ENCODE measurements at regions not wholly inside any gene's neighbourhood (a gene's known extent, or its start where the extent isn't known, plus 50 kb on each side); places are given as distances from the start of the nearest gene placed in this dataset.
"Not testable (repeated sequence)": the region's sequence is repeated elsewhere in the genome, so short reads cannot be mapped to it uniquely, and the experiment has no call there.

- no peak for DNase-seq
- ChIA-PET POLR2A (no interaction called here), CTCF (no interaction called here)
- Histone ChIP-seq H3K27me3 (replicated peaks; ENCODE audit: control insufficient read depth, insufficient read depth, low read length) (no peaks in the 10 kb centered on the region), H3K4me1 (no peaks in the 10 kb centered on the region; the same call in 1 of the 2 replicates), H3K36me3 (ENCODE audit: control insufficient read depth, insufficient read depth, low read length) (no peaks in the 10 kb centered on the region), H3K4me3 (ENCODE audit: low read depth, low read length) (no peak overlapping the region), H3K9me3 (no peaks in the 10 kb centered on the region)
- H3K9me3 Mint-ChIP-seq (ENCODE audit: unreplicated experiment), result no peaks in the 10 kb centered on the region
- H3K27ac Mint-ChIP-seq (ENCODE audit: unreplicated experiment), result no peak overlapping the region
- H3K4me1 Mint-ChIP-seq (ENCODE audit: low read depth, unreplicated experiment), result no peaks in the 10 kb centered on the region
- H3K36me3 Mint-ChIP-seq (ENCODE audit: insufficient read depth, unreplicated experiment), result no peaks in the 10 kb centered on the region
- TF ChIP-seq CTCF (IDR thresholded peaks at IDR 0.05; ENCODE audit: insufficient read depth in 1 of 2, low read depth in 1 of 2, low read length in 1 of 2, severe bottlenecking in 1 of 2, unreplicated experiment in 1 of 2), result no peak
- H3K27me3 Mint-ChIP-seq (ENCODE audit: insufficient read depth, unreplicated experiment), result peaks cover 2% of the 10 kb centered on the region
- no TSS peak for BruUV-seq (replicated peaks)
- intact Hi-C loops (cut with micrococcal nuclease; ENCODE audit: unreplicated experiment), result no loop called here
- H3K4me3 Mint-ChIP-seq (ENCODE audit: unreplicated experiment), result no peak overlapping the region
These were observed 548.4 kb upstream of the FSHR start for GRCh38 chr2:49702740-49703139.

- H3K4me1 ChIP-seq, result no peaks in the 10 kb centered on the region
- no peak for TF ChIP-seq CTCF (IDR thresholded peaks at IDR 0.05; ENCODE audit: insufficient read depth in 1 of 2, low read depth in 1 of 2, low read length in 1 of 2, severe bottlenecking in 1 of 2, unreplicated experiment in 1 of 2)
- no peaks in the 10 kb centered on the region for H3K4me1 Mint-ChIP-seq (ENCODE audit: low read depth, unreplicated experiment)
- no peak overlapping the region for H3K4me3 ChIP-seq (ENCODE audit: low read depth, low read length)
- no peaks in the 10 kb centered on the region for H3K27me3 Mint-ChIP-seq (ENCODE audit: insufficient read depth, unreplicated experiment)
- H3K27ac Mint-ChIP-seq (ENCODE audit: unreplicated experiment), result no peak overlapping the region
- intact Hi-C loops (cut with micrococcal nuclease; ENCODE audit: unreplicated experiment), result no loop called here
- no peak for DNase-seq
- no peaks in the 10 kb centered on the region for H3K27me3 ChIP-seq (replicated peaks; ENCODE audit: control insufficient read depth, insufficient read depth, low read length)
- ChIA-PET CTCF (no interaction called here), POLR2A (no interaction called here)
- no peaks in the 10 kb centered on the region for H3K9me3 ChIP-seq
- no peaks in the 10 kb centered on the region for H3K9me3 Mint-ChIP-seq (ENCODE audit: unreplicated experiment)
- no peaks in the 10 kb centered on the region for H3K36me3 ChIP-seq (ENCODE audit: control insufficient read depth, insufficient read depth, low read length)
- no peak overlapping the region for H3K4me3 Mint-ChIP-seq (ENCODE audit: unreplicated experiment)
- no peaks in the 10 kb centered on the region for H3K36me3 Mint-ChIP-seq (ENCODE audit: insufficient read depth, unreplicated experiment)
- BruUV-seq (replicated peaks), result no TSS peak
These were observed 539.6 kb upstream of the FSHR start for GRCh38 chr2:49693961-49694360.

- H3K36me3 ChIP-seq (ENCODE audit: control insufficient read depth, insufficient read depth, low read length); H3K27ac Mint-ChIP-seq (ENCODE audit: unreplicated experiment); H3K9me3 Mint-ChIP-seq (ENCODE audit: unreplicated experiment); H3K27me3 ChIP-seq (replicated peaks; ENCODE audit: control insufficient read depth, insufficient read depth, low read length); H3K4me1 Mint-ChIP-seq (ENCODE audit: low read depth, unreplicated experiment); H3K36me3 Mint-ChIP-seq (ENCODE audit: insufficient read depth, unreplicated experiment); CTCF ChIA-PET; H3K9me3 ChIP-seq; H3K27me3 Mint-ChIP-seq (ENCODE audit: insufficient read depth, unreplicated experiment); POLR2A ChIA-PET; BruUV-seq (replicated peaks); DNase-seq; H3K4me3 ChIP-seq (ENCODE audit: low read depth, low read length); intact Hi-C loops (cut with micrococcal nuclease; ENCODE audit: unreplicated experiment); H3K4me3 Mint-ChIP-seq (ENCODE audit: unreplicated experiment); H3K4me1 ChIP-seq: not testable (repeated sequence)
These were observed 537.7 kb upstream of the FSHR start for GRCh38 chr2:49692022-49692421.

GRCh38 chr2:49687918-49688317 is 533.6 kb upstream of the FSHR start:
- no TSS peak for BruUV-seq (replicated peaks)
- no peaks in the 10 kb centered on the region for H3K4me1 ChIP-seq
- no peaks in the 10 kb centered on the region for H3K27me3 ChIP-seq (replicated peaks; ENCODE audit: control insufficient read depth, insufficient read depth, low read length)
- ChIA-PET CTCF (interaction anchor here (0.6 to 1.2 kb wide), 3 partner anchors 71 to 714 kb away, joined by 3 to 15 read pairs (median 10); no protein-coding TSS in a partner anchor), POLR2A (no interaction called here)
- H3K4me1 Mint-ChIP-seq (ENCODE audit: low read depth, unreplicated experiment), result no peaks in the 10 kb centered on the region
- peaks cover 3% of the 10 kb centered on the region for H3K27me3 Mint-ChIP-seq (ENCODE audit: insufficient read depth, unreplicated experiment)
- H3K4me3 ChIP-seq (ENCODE audit: low read depth, low read length), result no peak overlapping the region
- no peaks in the 10 kb centered on the region for H3K36me3 Mint-ChIP-seq (ENCODE audit: insufficient read depth, unreplicated experiment)
- peak in 1 of 2 experiments; percentile 27 for TF ChIP-seq CTCF (IDR thresholded peaks at IDR 0.05; ENCODE audit: insufficient read depth in 1 of 2, low read depth in 1 of 2, low read length in 1 of 2, severe bottlenecking in 1 of 2, unreplicated experiment in 1 of 2)
- DNase-seq, result no peak
- no peaks in the 10 kb centered on the region for H3K9me3 ChIP-seq
- no peak overlapping the region for H3K27ac Mint-ChIP-seq (ENCODE audit: unreplicated experiment)
- no peaks in the 10 kb centered on the region for H3K36me3 ChIP-seq (ENCODE audit: control insufficient read depth, insufficient read depth, low read length)
- intact Hi-C loops (cut with micrococcal nuclease; ENCODE audit: unreplicated experiment), result loop anchor here (1.0 to 10.0 kb wide), 3 partner anchors 456 to 807 kb away; no protein-coding TSS in a partner anchor
- no peak overlapping the region for H3K4me3 Mint-ChIP-seq (ENCODE audit: unreplicated experiment)
- no peaks in the 10 kb centered on the region for H3K9me3 Mint-ChIP-seq (ENCODE audit: unreplicated experiment)
